ENCODE measurements at regions not wholly inside any gene's neighbourhood (a gene's known extent, or its start where the extent isn't known, plus 50 kb on each side); places are given as distances from the start of the nearest gene placed in this dataset.

- Histone ChIP-seq H3K9me1 (replicated peaks; ENCODE audit: control insufficient read depth, extremely low read depth, insufficient read depth, low read length) (no peaks in the 10 kb centered on the region), H4K20me1 (replicated peaks; ENCODE audit: control insufficient read depth, extremely low read depth, insufficient read depth, low read length) (no peaks in the 10 kb centered on the region), H3K27me3 (ENCODE audit: control insufficient read depth in 2 of 2, insufficient read depth in 2 of 2, low read length in 2 of 2) (no peaks in the 10 kb centered on the region), H3K4me3 (replicated peaks in 1 of 3; ENCODE audit: insufficient read depth in 1 of 3, low read depth in 1 of 3, low read length in 3 of 3) (no peak overlapping the region), H3K79me2 (ENCODE audit: control insufficient read depth, insufficient read depth, low read length) (no peaks in the 10 kb centered on the region), H3K36me3 (ENCODE audit: control insufficient read depth in 2 of 2, extremely low read depth in 1 of 2, insufficient read depth in 2 of 2, low read length in 2 of 2) (no peaks in the 10 kb centered on the region), H3K27ac (ENCODE audit: insufficient read depth, low read depth, low read length) (no peak overlapping the region), H3K9ac (replicated peaks; ENCODE audit: extremely low read depth, insufficient read depth, low read length) (no peak overlapping the region), H3K9me3 (replicated peaks; ENCODE audit: control insufficient read depth, insufficient read depth, low read length) (no peaks in the 10 kb centered on the region), H3K4me1 (ENCODE audit: control insufficient read depth, extremely low read depth, insufficient read depth, low read length) (peaks cover 5% of the 10 kb centered on the region), H3K4me2 (ENCODE audit: insufficient read depth, low read length) (no peak overlapping the region), H2AFZ (ENCODE audit: low read depth, low read length) (no peak overlapping the region)
- CTCF ChIA-PET = no interaction called here
- POLR2A ChIA-PET = no interaction called here
- FAIRE-seq (no peak), DNase-seq (ENCODE audit: low read depth, low spot score) (no peak)
- intact Hi-C loops (cut with micrococcal nuclease) = no loop called here
- dilution Hi-C loops (cut with MboI; ENCODE audit: extremely low pct_ligation_motif_present, low sequenced_read_pairs) = no loop called here
- BruUV-seq (replicated peaks) = no TSS peak
- TF ChIP-seq MAX (IDR thresholded peaks at IDR 0.05; ENCODE audit: insufficient read depth, insufficient read length) (no peak), FOS (IDR thresholded peaks at IDR 0.05; ENCODE audit: borderline replicate concordance, insufficient read depth, low read length) (no peak), GATA2 (IDR thresholded peaks at IDR 0.05; ENCODE audit: insufficient read depth, insufficient read length, low read depth, low read length) (no peak), POLR2A (IDR thresholded peaks at IDR 0.05; ENCODE audit: low read depth, low read length) (no peak), JUN (IDR thresholded peaks at IDR 0.05; ENCODE audit: borderline replicate concordance, insufficient read depth, insufficient read length, low read depth) (no peak), POLR2AphosphoS5 (IDR thresholded peaks at IDR 0.05; ENCODE audit: insufficient read depth, low read depth, low read length) (no peak), MYC (IDR thresholded peaks at IDR 0.05; ENCODE audit: low read depth, low read length) (no peak), CTCF (IDR thresholded peaks at IDR 0.05; ENCODE audit: extremely low read depth in 1 of 2, insufficient read depth in 1 of 2, low read depth in 1 of 2, low read length in 2 of 2) (no peak), EZH2 (IDR thresholded peaks at IDR 0.05; ENCODE audit: borderline replicate concordance, low read depth, low read length, severe bottlenecking) (no peak)
These were observed 569.7 kb upstream of the KCNMB2 start for GRCh38 chr3:177966493-177966892.
